OCI-LY1 (cell line): ENCODE measurements at regions not wholly inside any gene's neighbourhood (a gene's known extent, or its start where the extent isn't known, plus 50 kb on each side); places are given as distances from the start of the nearest gene placed in this dataset.

ENCODE experiments used
- H2AFZ ChIP-seq: fragments of 200-600 bp; sonication (generic), shearing (Covaris generic); 2 replicates; pipeline ENCODE4 v1.6.0; 2014; ENCODE audit warnings: antibody characterized with exemption, mild to moderate bottlenecking, low read length
- H3F3A ChIP-seq: fragments of 200-600 bp; sonication (generic), shearing (Covaris generic); 2 replicates; pipeline ENCODE4 v1.6.0; 2014; ENCODE audit warnings: mild to moderate bottlenecking, antibody characterized with exemption, low read length, moderate library complexity; ENCODE audit not compliant: insufficient read depth
- H3K27ac ChIP-seq: fragments of 200-600 bp; sonication (generic); 2 replicates; pipeline ENCODE4 v1.5.1; 2014; ENCODE audit warnings: low read length, mixed run types, mild to moderate bottlenecking, low read depth; ENCODE audit not compliant: poor library complexity, severe bottlenecking
- H3K27me3 ChIP-seq: fragments of 200-600 bp; sonication (generic); 2 replicates; pipeline ENCODE4 v1.6.0; 2014; ENCODE audit warnings: antibody characterized with exemption, mild to moderate bottlenecking, low read length, moderate library complexity; ENCODE audit not compliant: insufficient read depth
- H3K36me3 ChIP-seq: fragments of 200-600 bp; sonication (generic); 2 replicates; pipeline ENCODE4 v1.6.1; 2014; ENCODE audit warnings: mild to moderate bottlenecking, antibody characterized with exemption, low read length, moderate library complexity, mixed read lengths; ENCODE audit not compliant: insufficient read depth
- H3K4me1 ChIP-seq: fragments of 200-600 bp; sonication (generic); 2 replicates; pipeline ENCODE4 v1.5.1; 2014; ENCODE audit warnings: mild to moderate bottlenecking, low read length, moderate library complexity; ENCODE audit not compliant: insufficient read depth, severe bottlenecking
- H3K4me2 ChIP-seq: fragments of 200-600 bp; sonication (generic), shearing (Covaris generic); 2 replicates; pipeline ENCODE4 v1.6.1; 2014; ENCODE audit warnings: low read length
- H3K4me3 ChIP-seq: fragments of 200-600 bp; sonication (generic); 2 replicates; pipeline ENCODE4 v1.5.1; 2014; ENCODE audit warnings: low read length, low read depth, mild to moderate bottlenecking, mixed read lengths; ENCODE audit not compliant: poor library complexity, severe bottlenecking
- H3K79me2 ChIP-seq: fragments of 200-600 bp; shearing (Covaris generic); 2 replicates; pipeline ENCODE4 v1.6.1; 2016; ENCODE audit warnings: mixed run types, low read length, mixed read lengths; ENCODE audit not compliant: insufficient read depth
- H3K9ac ChIP-seq: fragments of 200-600 bp; sonication (generic), shearing (Covaris generic); 2 replicates; pipeline ENCODE4 v1.6.1; 2014; ENCODE audit warnings: mild to moderate bottlenecking, low read length, mixed read lengths
- H3K9me2 ChIP-seq: fragments of 200-600 bp; sonication (generic), shearing (Covaris generic); 2 replicates; pipeline ENCODE4 v1.6.1; 2014; ENCODE audit warnings: low read depth, mild to moderate bottlenecking, low read length, mixed read lengths
- H3K9me3 ChIP-seq: fragments of 200-600 bp; shearing (Covaris generic); 2 replicates; pipeline ENCODE4 v1.6.1; 2014; ENCODE audit warnings: low read length, mixed read lengths
- H4K20me1 ChIP-seq: fragments of 200-600 bp; sonication (generic), shearing (Covaris generic); 2 replicates; pipeline ENCODE4 v1.6.0; 2016; ENCODE audit warnings: mild to moderate bottlenecking, low read length; ENCODE audit not compliant: insufficient read depth
- EZH2 ChIP-seq: fragments of 200-600 bp; sonication (generic), shearing (Covaris generic); IDR thresholded peaks from 2 replicates; pipeline ENCODE4 v1.8.0; 2017; ENCODE audit warnings: borderline replicate concordance, mixed run types, mild to moderate bottlenecking, antibody characterized with exemption, low read length, moderate library complexity, mixed read lengths
- TF ChIP-seq, protein P1 (sequence below): fragments of 200-600 bp; sonication (generic), shearing (Covaris generic); IDR thresholded peaks from 2 replicates; pipeline ENCODE4 v1.5.1; 2017; ENCODE audit warnings: mild to moderate bottlenecking, antibody characterized with exemption, low read length, moderate library complexity, mixed read lengths

DNA sequence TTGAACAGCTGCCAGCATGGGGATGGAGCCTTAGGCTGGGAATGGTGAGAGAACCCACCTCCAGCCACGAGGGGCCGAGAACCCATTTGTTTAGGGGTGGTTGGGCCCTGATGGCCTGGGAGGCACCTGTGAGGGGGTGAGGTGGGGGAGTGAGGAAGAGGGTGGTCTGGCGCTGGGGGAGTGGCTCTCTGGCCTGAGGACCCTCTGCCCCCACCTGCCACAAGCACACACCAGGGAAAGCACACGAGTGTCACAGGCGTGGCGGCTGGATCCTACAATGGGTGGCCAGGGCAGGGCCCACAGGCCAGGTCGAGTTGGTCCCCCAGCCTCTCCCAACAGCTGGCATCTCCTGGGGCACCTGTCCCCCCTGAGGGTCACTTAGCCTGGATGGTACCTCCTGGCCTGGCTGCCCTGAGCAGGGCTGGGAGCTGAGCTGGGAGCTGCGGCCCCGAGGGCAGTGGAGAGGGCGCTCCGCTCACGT, 340.5 kb downstream of the TMEM121 start:
- peaks cover 18% of the 10 kb centered on the region for H3K36me3 ChIP-seq
- no peak overlapping the region for H3K9ac ChIP-seq
- H3K27ac ChIP-seq: no peak overlapping the region
- peaks cover 16% of the 10 kb centered on the region for H3K4me1 ChIP-seq
- H3K4me2 ChIP-seq: no peak overlapping the region
- H3F3A ChIP-seq: peaks cover 5% of the 10 kb centered on the region
- no peak for TF ChIP-seq EZH2
- TF ChIP-seq, protein P1, sequence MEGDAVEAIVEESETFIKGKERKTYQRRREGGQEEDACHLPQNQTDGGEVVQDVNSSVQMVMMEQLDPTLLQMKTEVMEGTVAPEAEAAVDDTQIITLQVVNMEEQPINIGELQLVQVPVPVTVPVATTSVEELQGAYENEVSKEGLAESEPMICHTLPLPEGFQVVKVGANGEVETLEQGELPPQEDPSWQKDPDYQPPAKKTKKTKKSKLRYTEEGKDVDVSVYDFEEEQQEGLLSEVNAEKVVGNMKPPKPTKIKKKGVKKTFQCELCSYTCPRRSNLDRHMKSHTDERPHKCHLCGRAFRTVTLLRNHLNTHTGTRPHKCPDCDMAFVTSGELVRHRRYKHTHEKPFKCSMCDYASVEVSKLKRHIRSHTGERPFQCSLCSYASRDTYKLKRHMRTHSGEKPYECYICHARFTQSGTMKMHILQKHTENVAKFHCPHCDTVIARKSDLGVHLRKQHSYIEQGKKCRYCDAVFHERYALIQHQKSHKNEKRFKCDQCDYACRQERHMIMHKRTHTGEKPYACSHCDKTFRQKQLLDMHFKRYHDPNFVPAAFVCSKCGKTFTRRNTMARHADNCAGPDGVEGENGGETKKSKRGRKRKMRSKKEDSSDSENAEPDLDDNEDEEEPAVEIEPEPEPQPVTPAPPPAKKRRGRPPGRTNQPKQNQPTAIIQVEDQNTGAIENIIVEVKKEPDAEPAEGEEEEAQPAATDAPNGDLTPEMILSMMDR: no peak
- no peaks in the 10 kb centered on the region for H3K9me3 ChIP-seq
- H2AFZ ChIP-seq: no peak overlapping the region
- H3K9me2 ChIP-seq: no peaks in the 10 kb centered on the region
- no peaks in the 10 kb centered on the region for H4K20me1 ChIP-seq
- H3K79me2 ChIP-seq: no peaks in the 10 kb centered on the region
- H3K27me3 ChIP-seq: no peaks in the 10 kb centered on the region
- H3K4me3 ChIP-seq: no peak overlapping the region

DNA sequence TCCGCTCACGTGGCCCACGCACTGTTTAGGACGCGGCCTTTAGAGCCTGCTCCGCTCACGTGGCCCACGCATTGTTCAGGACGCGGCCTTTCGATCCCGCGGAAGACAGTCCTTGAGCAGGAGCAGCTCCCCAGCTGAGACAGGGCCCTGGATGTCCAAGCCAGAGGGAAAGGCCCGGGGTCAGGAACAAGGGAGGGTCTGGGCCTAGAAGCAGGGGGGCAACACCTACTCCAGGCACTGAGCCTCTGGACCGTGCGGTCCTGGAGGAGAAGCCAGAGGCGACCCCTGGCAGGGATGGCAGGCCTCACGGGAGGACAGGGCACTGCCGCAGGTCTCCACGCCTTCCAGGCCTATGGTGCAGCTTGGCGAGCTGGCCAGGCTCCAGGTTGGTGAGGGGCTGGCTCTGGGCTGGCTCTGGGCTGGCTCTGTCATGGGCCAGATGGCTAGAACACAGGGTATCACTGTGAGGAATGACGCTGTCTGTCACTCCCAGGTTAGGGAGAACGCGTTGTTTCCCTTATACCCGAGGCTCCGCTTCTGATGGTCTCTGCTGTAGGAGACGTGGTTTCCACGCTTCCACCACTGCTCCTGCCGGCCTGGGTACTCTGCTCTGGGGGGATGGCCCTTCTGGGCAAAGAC, 341.7 kb downstream of the TMEM121 start:
- Histone ChIP-seq H3K36me3 (peaks cover 6% of the 10 kb centered on the region), H3F3A (no peaks in the 10 kb centered on the region), H3K27ac (no peak overlapping the region), H2AFZ (no peak overlapping the region), H3K79me2 (no peaks in the 10 kb centered on the region), H3K4me3 (no peak overlapping the region), H3K4me2 (no peak overlapping the region), H3K27me3 (no peaks in the 10 kb centered on the region), H4K20me1 (no peaks in the 10 kb centered on the region), H3K9me2 (no peaks in the 10 kb centered on the region), H3K9ac (no peak overlapping the region), H3K4me1 (peaks cover 7% of the 10 kb centered on the region), H3K9me3 (no peaks in the 10 kb centered on the region)
- TF ChIP-seq, protein P1: no peak
- TF ChIP-seq EZH2: no peak

DNA sequence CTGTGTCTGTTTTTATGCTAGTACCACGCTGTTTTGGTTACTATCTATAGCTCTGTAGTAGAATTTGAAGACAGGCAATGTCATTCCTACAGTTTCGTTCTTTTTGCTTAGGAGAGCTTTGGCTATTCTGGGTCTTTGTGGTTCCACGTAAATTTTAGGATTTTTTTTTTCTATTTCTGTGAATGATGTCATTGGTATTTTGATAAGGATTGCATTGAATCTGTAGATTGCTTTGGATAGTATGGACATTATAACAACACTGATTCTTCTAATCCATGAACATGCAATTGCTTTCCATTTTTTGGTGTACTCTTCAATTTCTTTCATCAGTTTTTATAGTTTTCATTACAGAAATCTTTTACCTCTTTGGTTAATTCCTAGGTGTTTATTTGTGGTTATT, 345.2 kb downstream of the TMEM121 start:
- Histone ChIP-seq H3K27me3 (no peaks in the 10 kb centered on the region), H3K9me2 (no peaks in the 10 kb centered on the region), H3K36me3 (no peaks in the 10 kb centered on the region), H3K4me1 (no peaks in the 10 kb centered on the region), H3K79me2 (no peaks in the 10 kb centered on the region), H3K27ac (no peak overlapping the region), H4K20me1 (no peaks in the 10 kb centered on the region), H3K4me2 (no peak overlapping the region), H3K4me3 (no peak overlapping the region), H2AFZ (no peak overlapping the region), H3F3A (no peaks in the 10 kb centered on the region), H3K9ac (no peak overlapping the region), H3K9me3 (no peaks in the 10 kb centered on the region)
- TF ChIP-seq, protein P1: no peak
- TF ChIP-seq EZH2: no peak
